HFFc6 (cell line): ENCODE measurements at regions not wholly inside any gene's neighbourhood (a gene's known extent, or its start where the extent isn't known, plus 50 kb on each side); places are given as distances from the start of the nearest gene placed in this dataset.

Experiments used
- DNase-seq: peaks from one replicate; pipeline ENCODE4 v3.0.0-alpha.2; 2018
- H3K27ac Mint-ChIP-seq: 2 replicates; pipeline ENCODE4 v1.8.0; 2020; ENCODE audit warnings: mild to moderate bottlenecking, mixed read lengths
- H3K27me3 Mint-ChIP-seq: 2 replicates; pipeline ENCODE4 v1.8.0; 2021; ENCODE audit warnings: mild to moderate bottlenecking, moderate library complexity, mixed read lengths; ENCODE audit not compliant: insufficient read depth
- H3K36me3 Mint-ChIP-seq: 2 replicates; pipeline ENCODE4 v1.8.0; 2021; ENCODE audit warnings: low read depth, mixed read lengths
- H3K4me1 Mint-ChIP-seq: 2 replicates; pipeline ENCODE4 v1.8.0; 2020; ENCODE audit warnings: low read depth, mixed read lengths
- H3K4me3 Mint-ChIP-seq: 2 replicates; pipeline ENCODE4 v1.8.0; 2020; ENCODE audit warnings: mild to moderate bottlenecking, moderate library complexity, mixed read lengths
- H3K9me3 Mint-ChIP-seq: 2 replicates; pipeline ENCODE4 v1.8.0; 2020; ENCODE audit warnings: mild to moderate bottlenecking, mixed read lengths
- TF ChIP-seq, protein P1 (sequence below): fragments of 200-600 bp; sonication (generic); IDR thresholded peaks from 2 replicates; pipeline ENCODE4 v1.5.0; 2021; ENCODE audit warnings: antibody characterized with exemption, mild to moderate bottlenecking

DNA sequence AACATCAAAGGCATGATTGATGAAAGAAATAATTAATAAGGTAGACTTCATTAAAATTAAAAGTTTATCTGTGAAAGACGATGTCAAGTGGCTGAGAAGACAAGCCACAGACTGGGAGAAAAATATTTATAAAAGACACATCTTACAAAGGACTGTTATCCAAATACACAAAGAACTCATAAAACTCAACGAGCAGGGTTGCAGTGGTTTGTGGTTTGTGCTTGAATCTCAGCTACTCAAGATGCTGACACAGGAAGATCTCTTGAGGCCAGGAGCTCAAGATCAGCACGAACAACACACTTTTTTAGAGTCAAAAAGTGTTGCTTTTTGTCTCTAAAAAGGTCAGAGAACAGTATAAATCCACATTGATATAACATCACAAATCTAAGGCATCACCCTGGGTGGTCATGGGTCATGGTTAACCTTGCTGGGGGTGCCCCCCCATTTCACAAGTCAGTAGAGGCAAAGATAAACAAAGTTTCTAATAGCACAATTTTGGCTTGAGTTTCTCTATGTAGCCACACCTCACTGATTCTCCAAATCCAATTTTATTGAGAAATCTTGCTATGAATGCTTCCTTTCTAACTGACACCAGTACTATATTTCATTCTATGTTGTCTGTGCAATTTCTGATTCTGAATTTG, 342.9 kb upstream of the RPS23 start:
- Mint-ChIP-seq H3K36me3 (no peaks in the 10 kb centered on the region), H3K9me3 (no peaks in the 10 kb centered on the region), H3K4me3 (no peak overlapping the region), H3K27ac (no peak overlapping the region), H3K27me3 (no peaks in the 10 kb centered on the region; the same call in 1 of the 2 replicates), H3K4me1 (no peaks in the 10 kb centered on the region)
- no peak for DNase-seq
- TF ChIP-seq, protein P1, sequence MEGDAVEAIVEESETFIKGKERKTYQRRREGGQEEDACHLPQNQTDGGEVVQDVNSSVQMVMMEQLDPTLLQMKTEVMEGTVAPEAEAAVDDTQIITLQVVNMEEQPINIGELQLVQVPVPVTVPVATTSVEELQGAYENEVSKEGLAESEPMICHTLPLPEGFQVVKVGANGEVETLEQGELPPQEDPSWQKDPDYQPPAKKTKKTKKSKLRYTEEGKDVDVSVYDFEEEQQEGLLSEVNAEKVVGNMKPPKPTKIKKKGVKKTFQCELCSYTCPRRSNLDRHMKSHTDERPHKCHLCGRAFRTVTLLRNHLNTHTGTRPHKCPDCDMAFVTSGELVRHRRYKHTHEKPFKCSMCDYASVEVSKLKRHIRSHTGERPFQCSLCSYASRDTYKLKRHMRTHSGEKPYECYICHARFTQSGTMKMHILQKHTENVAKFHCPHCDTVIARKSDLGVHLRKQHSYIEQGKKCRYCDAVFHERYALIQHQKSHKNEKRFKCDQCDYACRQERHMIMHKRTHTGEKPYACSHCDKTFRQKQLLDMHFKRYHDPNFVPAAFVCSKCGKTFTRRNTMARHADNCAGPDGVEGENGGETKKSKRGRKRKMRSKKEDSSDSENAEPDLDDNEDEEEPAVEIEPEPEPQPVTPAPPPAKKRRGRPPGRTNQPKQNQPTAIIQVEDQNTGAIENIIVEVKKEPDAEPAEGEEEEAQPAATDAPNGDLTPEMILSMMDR, result no peak

DNA sequence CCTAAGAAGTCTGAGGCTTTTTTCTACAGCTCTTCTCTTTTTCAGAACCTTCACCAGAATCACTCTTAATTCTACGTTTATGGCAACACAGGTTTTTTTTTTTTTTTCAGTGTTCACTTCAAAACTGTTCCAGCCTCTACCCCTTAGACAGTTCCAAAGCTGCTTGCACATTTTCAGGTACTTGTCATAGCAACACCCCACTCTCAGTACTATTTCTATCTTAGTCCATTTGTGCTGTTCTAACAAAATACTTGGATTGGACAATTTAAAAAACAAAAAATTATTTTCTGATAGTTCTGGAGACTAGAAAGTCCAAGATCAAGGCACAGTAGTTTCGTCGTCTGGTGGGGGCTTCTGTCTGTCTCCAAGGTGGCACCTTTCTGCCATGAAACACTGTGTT, 340.9 kb upstream of the RPS23 start:
- H3K27me3 Mint-ChIP-seq, result no peaks in the 10 kb centered on the region; the same call in 1 of the 2 replicates
- H3K4me3 Mint-ChIP-seq, result no peak overlapping the region
- no peaks in the 10 kb centered on the region for H3K36me3 Mint-ChIP-seq
- no peaks in the 10 kb centered on the region for H3K4me1 Mint-ChIP-seq
- no peak for DNase-seq
- no peak overlapping the region for H3K27ac Mint-ChIP-seq
- H3K9me3 Mint-ChIP-seq, result no peaks in the 10 kb centered on the region
- TF ChIP-seq, protein P1, result no peak

- no peak overlapping the region for H3K27ac Mint-ChIP-seq
- no peaks in the 10 kb centered on the region for H3K36me3 Mint-ChIP-seq
- H3K4me1 Mint-ChIP-seq, result no peaks in the 10 kb centered on the region
- H3K9me3 Mint-ChIP-seq, result no peaks in the 10 kb centered on the region
- TF ChIP-seq, protein P1, result no peak
- no peaks in the 10 kb centered on the region; the same call in 1 of the 2 replicates for H3K27me3 Mint-ChIP-seq
- no peak for DNase-seq
- no peak overlapping the region for H3K4me3 Mint-ChIP-seq
These were observed 336.6 kb upstream of the RPS23 start for GRCh38 chr5:82614706-82615105.

- no peaks in the 10 kb centered on the region for H3K9me3 Mint-ChIP-seq
- DNase-seq, result no peak
- TF ChIP-seq, protein P1, result no peak
- H3K4me3 Mint-ChIP-seq, result no peak overlapping the region
- no peaks in the 10 kb centered on the region for H3K4me1 Mint-ChIP-seq
- no peak overlapping the region for H3K27ac Mint-ChIP-seq
- H3K27me3 Mint-ChIP-seq, result no peaks in the 10 kb centered on the region; the same call in 1 of the 2 replicates
- H3K36me3 Mint-ChIP-seq, result no peaks in the 10 kb centered on the region
These were observed 335.7 kb upstream of the RPS23 start for GRCh38 chr5:82613891-82614290.

- no peak overlapping the region for H3K27ac Mint-ChIP-seq
- no peaks in the 10 kb centered on the region for H3K9me3 Mint-ChIP-seq
These were observed 332.5 kb upstream of the RPS23 start for GRCh38 chr5:82610686-82611085.

More at GRCh38 chr5:82610686-82611085, 332.5 kb upstream of the RPS23 start:
- Mint-ChIP-seq H3K27me3 (no peaks in the 10 kb centered on the region; the same call in 1 of the 2 replicates), H3K4me3 (no peak overlapping the region), H3K36me3 (no peaks in the 10 kb centered on the region), H3K4me1 (no peaks in the 10 kb centered on the region)
- no peak for DNase-seq
- TF ChIP-seq, protein P1, result no peak
